B cell (primary cell): ENCODE measurements at regions not wholly inside any gene's neighbourhood (a gene's known extent, or its start where the extent isn't known, plus 50 kb on each side); places are given as distances from the start of the nearest gene placed in this dataset.
"Not testable (repeated sequence)": the region's sequence is repeated elsewhere in the genome, so short reads cannot be mapped to it uniquely, and the experiment has no call there.

Experiments
- ATAC-seq: fragments of 200-7000 bp; cut with Tn5 transposase; one replicate; pipeline ENCODE4 v1.10.0; 2021; ENCODE audit warnings: low read depth, mild to moderate bottlenecking, moderate number of reproducible peaks, moderate library complexity
- CTCF ChIA-PET: fragments of 350-600 bp; sonication (Branson Sonifier 250); formaldehyde crosslinking; loops from one replicate; lab custom pipeline; 2021; ENCODE audit warnings: antibody characterized with exemption, inconsistent platforms; lab: Charles Lee
- POLR2A ChIA-PET: fragments of 350-600 bp; sonication (Branson Sonifier 250); formaldehyde crosslinking; loops from one replicate; lab custom pipeline; 2021; ENCODE audit warnings: antibody characterized with exemption; lab: Charles Lee
- DNase-seq: peaks from one replicate; pipeline ENCODE4 v3.0.0; 2013
- H2AFZ ChIP-seq: 2 replicates; pipeline ENCODE4 v1.6.1; 2012; ENCODE audit warnings: mild to moderate bottlenecking, low read depth, low read length; ENCODE audit not compliant: insufficient read depth, poor library complexity, severe bottlenecking
- H3K27ac ChIP-seq, 2 donors: 1 replicate in 1 of 2; 2 replicates in 1 of 2; pipeline ENCODE4 v1.5.1; 2012 to 2013; ENCODE audit warnings: low read length in 2 of 2, mild to moderate bottlenecking in 2 of 2, moderate library complexity in 1 of 2
- H3K27me3 ChIP-seq, 4 experiments: fragments of 200-600 bp in 1 of 4; sonication (generic) in 1 of 4; replicated peaks in 1 of 4; 1 replicate in 2 of 4; 2 replicates in 2 of 4; pipeline versions ENCODE4 v1.6.1 to v1.7.0; 2013 to 2016; ENCODE audit warnings: low read length in 3 of 4, mild to moderate bottlenecking in 2 of 4, mixed read lengths in 1 of 4, moderate library complexity in 1 of 4; ENCODE audit not compliant: insufficient read depth in 4 of 4, control insufficient read depth in 3 of 4; ENCODE audit errors: control extremely low read depth in 1 of 4
- H3K36me3 ChIP-seq, 2 experiments: replicated peaks in 1 of 2; 1 replicate in 1 of 2; 2 replicates in 1 of 2; pipeline versions ENCODE4 v1.6.1 to v1.7.1; 2013; ENCODE audit warnings: low read length in 1 of 2; ENCODE audit not compliant: insufficient read depth in 2 of 2, control insufficient read depth in 1 of 2; ENCODE audit errors: control extremely low read depth in 1 of 2, extremely low read depth in 1 of 2
- H3K4me1 ChIP-seq, 2 donors: fragments of 200-600 bp in 1 of 2; sonication (generic) in 1 of 2; 1 replicate in 1 of 2; 2 replicates in 1 of 2; pipeline versions ENCODE4 v1.5.1 to v1.6.1; 2013 to 2017; ENCODE audit warnings: low read length in 2 of 2; ENCODE audit not compliant: control insufficient read depth in 2 of 2, insufficient read depth in 2 of 2
- H3K4me2 ChIP-seq: replicated peaks from 2 replicates; pipeline ENCODE3; 2012; ENCODE audit warnings: mild to moderate bottlenecking, low read depth, low read length; ENCODE audit not compliant: poor library complexity, severe bottlenecking
- H3K4me3 ChIP-seq, 5 experiments: fragments of 200-600 bp in 1 of 5; sonication (generic) in 1 of 5; 1 replicate in 3 of 5; 2 replicates in 2 of 5; pipeline versions ENCODE4 v1.5.1 to v1.7.0; 2011 to 2016; ENCODE audit warnings: low read length in 4 of 5, mild to moderate bottlenecking in 4 of 5, low read depth in 2 of 5, control low read depth in 1 of 5, moderate library complexity in 1 of 5; ENCODE audit not compliant: insufficient read depth in 1 of 5; ENCODE audit errors: control extremely low read depth in 1 of 5, extremely low read depth in 1 of 5
- H3K79me2 ChIP-seq: fragments of 200-600 bp; sonication (generic); one replicate; pipeline ENCODE4 v1.6.0; 2016; ENCODE audit warnings: low read length; ENCODE audit not compliant: control insufficient read depth, insufficient read depth
- H3K9ac ChIP-seq: fragments of 200-600 bp; sonication (generic); 2 replicates; pipeline ENCODE4 v1.6.1; 2017; ENCODE audit warnings: mild to moderate bottlenecking, low read length, moderate library complexity
- H3K9me3 ChIP-seq, 3 donors: one replicate each; pipeline versions ENCODE4 v1.6.1 to v1.7.1; 2013; ENCODE audit warnings: low read length in 2 of 3; ENCODE audit not compliant: control insufficient read depth in 2 of 3, insufficient read depth in 1 of 3; ENCODE audit errors: control extremely low read depth in 1 of 3
- H4K20me1 ChIP-seq: 2 replicates; pipeline ENCODE4 v1.6.0; 2012; ENCODE audit warnings: mild to moderate bottlenecking, low read length; ENCODE audit not compliant: insufficient read depth, control insufficient read depth, poor library complexity, severe bottlenecking
- H3K27ac Mint-ChIP-seq: one replicate; pipeline ENCODE4 v1.8.0; 2021; ENCODE audit warnings: mixed read lengths
- H3K27me3 Mint-ChIP-seq: one replicate; pipeline ENCODE4 v1.8.0; 2021; ENCODE audit warnings: mixed read lengths
- H3K4me1 Mint-ChIP-seq: one replicate; pipeline ENCODE4 v1.8.0; 2021; ENCODE audit warnings: mixed read lengths
- H3K4me3 Mint-ChIP-seq: one replicate; pipeline ENCODE4 v1.8.0; 2021; ENCODE audit warnings: mixed read lengths
- H3K9me3 Mint-ChIP-seq: one replicate; pipeline ENCODE4 v1.8.0; 2022; ENCODE audit warnings: mixed read lengths; ENCODE audit not compliant: insufficient read depth
- EZH2 ChIP-seq: IDR thresholded peaks from 2 replicates; pipeline ENCODE4 v1.6.1; 2012; ENCODE audit warnings: borderline replicate concordance, low read depth, mild to moderate bottlenecking, moderate library complexity, low read length; ENCODE audit not compliant: insufficient read depth, poor library complexity, severe bottlenecking
- WGBS: methylation state at CpG from one replicate; pipeline ENCODE4 v1.1.5; 2013; ENCODE audit warnings: missing lambda C conversion rate; ENCODE audit not compliant: insufficient coverage; 5-methylcytosine and 5-hydroxymethylcytosine counted together
- intact Hi-C: fragments of 100-400 bp; cut with micrococcal nuclease; formaldehyde crosslinking; loops from one replicate; pipeline ENCODE4 v1.10.0; 2022
- TF ChIP-seq, protein P1 (sequence below): fragments of 200-600 bp; IDR thresholded peaks from one replicate; pipeline ENCODE4 v1.8.0; 2022; ENCODE audit warnings: antibody characterized with exemption, mild to moderate bottlenecking

DNA sequence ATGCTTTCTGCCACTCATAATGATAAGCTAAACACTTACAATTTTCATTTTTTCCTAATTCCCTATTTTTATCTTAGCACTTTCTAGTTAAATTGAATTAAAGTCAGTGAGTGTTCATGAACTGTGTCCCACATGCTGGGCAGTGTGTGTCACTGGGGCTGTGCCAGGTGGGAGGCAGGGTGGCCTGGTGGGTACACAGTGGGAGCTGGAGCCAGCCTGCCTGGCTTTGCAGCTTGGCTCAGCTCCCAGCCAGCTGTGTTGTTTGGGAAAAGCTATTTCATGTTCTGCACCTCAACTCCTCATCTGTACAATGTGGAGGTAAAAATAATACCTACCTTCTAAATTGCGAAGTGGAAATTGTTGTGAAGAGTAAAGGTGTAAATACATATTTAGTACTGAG is 238.4 kb downstream of the PLA2G4A start:
- Histone ChIP-seq H3K9ac (no peak overlapping the region), H3K27me3 (no peaks in the 10 kb centered on the region), H3K4me2 (no peak overlapping the region), H3K4me1 (no peaks in the 10 kb centered on the region), H3K36me3 (no peaks in the 10 kb centered on the region), H4K20me1 (no peaks in the 10 kb centered on the region), H3K4me3 (no peak overlapping the region), H2AFZ (no peak overlapping the region), H3K27ac (no peak overlapping the region), H3K9me3 (no peaks in the 10 kb centered on the region), H3K79me2 (no peaks in the 10 kb centered on the region)
- H3K4me3 Mint-ChIP-seq = no peak overlapping the region
- DNase-seq = no peak
- ATAC-seq = no peak
- ChIA-PET CTCF (interaction anchor here (0.7 kb wide), 1 partner anchor 37 kb away, joined by 3 read pairs; no protein-coding TSS in a partner anchor), POLR2A (no interaction called here)
- no CpG with 5 or more reads among the region's 1 CpG for WGBS
- H3K27ac Mint-ChIP-seq = no peak overlapping the region
- no peaks in the 10 kb centered on the region for H3K9me3 Mint-ChIP-seq
- H3K4me1 Mint-ChIP-seq = no peaks in the 10 kb centered on the region
- TF ChIP-seq, protein P1, sequence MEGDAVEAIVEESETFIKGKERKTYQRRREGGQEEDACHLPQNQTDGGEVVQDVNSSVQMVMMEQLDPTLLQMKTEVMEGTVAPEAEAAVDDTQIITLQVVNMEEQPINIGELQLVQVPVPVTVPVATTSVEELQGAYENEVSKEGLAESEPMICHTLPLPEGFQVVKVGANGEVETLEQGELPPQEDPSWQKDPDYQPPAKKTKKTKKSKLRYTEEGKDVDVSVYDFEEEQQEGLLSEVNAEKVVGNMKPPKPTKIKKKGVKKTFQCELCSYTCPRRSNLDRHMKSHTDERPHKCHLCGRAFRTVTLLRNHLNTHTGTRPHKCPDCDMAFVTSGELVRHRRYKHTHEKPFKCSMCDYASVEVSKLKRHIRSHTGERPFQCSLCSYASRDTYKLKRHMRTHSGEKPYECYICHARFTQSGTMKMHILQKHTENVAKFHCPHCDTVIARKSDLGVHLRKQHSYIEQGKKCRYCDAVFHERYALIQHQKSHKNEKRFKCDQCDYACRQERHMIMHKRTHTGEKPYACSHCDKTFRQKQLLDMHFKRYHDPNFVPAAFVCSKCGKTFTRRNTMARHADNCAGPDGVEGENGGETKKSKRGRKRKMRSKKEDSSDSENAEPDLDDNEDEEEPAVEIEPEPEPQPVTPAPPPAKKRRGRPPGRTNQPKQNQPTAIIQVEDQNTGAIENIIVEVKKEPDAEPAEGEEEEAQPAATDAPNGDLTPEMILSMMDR = no peak
- H3K27me3 Mint-ChIP-seq = no peaks in the 10 kb centered on the region
- intact Hi-C loops = no loop called here

DNA sequence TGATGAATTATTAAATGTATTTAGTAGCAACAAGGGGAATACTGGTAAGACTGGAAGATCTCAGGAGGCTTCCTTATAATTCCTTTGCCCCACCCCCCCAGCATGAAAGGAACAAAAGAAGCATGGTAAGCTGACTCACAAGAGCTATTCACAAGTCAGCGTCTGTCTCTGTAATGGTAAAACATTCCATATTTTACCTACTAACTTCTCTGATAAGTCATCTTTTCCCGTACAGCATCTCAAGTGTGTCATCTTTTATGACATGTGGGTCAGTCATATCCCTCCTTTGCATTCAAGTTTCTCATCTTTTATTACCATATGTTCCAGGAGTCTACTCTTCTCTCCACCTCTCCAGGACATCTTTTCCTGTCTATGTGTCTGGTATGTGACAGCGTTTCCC is 241.3 kb downstream of the PLA2G4A start:
- ATAC-seq (no peak), DNase-seq (no peak)
- Histone ChIP-seq H3K27me3 (no peaks in the 10 kb centered on the region), H3K9me3 (peaks cover 0 to 7% (median 0%) of the 10 kb centered on the region in 3 donors), H2AFZ (no peak overlapping the region), H3K27ac (no peak overlapping the region), H3K9ac (no peak overlapping the region), H4K20me1 (no peaks in the 10 kb centered on the region), H3K36me3 (no peaks in the 10 kb centered on the region), H3K79me2 (no peaks in the 10 kb centered on the region), H3K4me1 (no peaks in the 10 kb centered on the region), H3K4me2 (no peak overlapping the region), H3K4me3 (no peak overlapping the region)
- ChIA-PET CTCF (no interaction called here), POLR2A (no interaction called here)
- H3K4me3 Mint-ChIP-seq = no peak overlapping the region
- no peaks in the 10 kb centered on the region for H3K9me3 Mint-ChIP-seq
- intact Hi-C loops = no loop called here
- no peaks in the 10 kb centered on the region for H3K27me3 Mint-ChIP-seq
- WGBS = 90% methylated on average over 1 of the region's 3 CpGs
- H3K4me1 Mint-ChIP-seq = no peaks in the 10 kb centered on the region
- no peak for TF ChIP-seq EZH2
- TF ChIP-seq, protein P1 = no peak
- H3K27ac Mint-ChIP-seq = no peak overlapping the region

DNA sequence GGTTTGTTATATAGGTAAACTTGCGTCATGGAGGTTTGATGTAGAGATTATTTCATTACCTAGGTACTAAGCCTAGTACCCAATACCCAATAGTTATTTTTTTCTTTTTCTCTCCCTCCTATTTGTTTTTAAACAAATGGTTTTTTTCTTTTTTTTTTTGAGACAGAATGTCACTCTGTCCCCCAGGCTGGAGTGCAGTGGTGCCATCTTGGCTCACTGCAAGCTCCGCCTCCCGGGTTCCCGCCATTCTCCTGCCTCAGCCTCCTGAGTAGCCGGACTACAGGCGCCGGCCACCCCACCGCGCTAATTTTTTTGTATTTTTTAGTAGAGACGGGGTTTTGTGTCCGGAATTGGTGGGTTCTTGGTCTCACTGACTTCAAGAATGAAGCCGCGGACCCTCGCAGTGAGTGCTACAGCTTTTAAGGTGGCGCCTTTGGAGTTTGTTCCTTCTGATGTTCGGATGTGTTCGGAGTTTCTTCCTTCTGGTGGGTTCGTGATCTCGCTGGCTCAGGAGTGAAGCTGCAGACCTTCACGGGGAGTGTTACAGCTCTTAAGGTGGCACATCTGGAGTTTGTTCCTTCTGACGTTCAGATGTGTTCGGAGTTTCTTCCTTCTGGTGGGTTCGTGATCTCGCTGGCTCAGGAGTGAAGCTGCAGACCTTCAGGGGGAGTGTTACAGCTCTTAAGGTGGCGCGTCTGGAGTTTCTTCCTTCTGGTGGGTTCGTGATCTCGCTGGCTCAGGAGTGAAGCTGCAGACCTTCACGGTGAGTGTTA is 243.7 kb downstream of the PLA2G4A start:
- H3K36me3 ChIP-seq, H3K9me3 Mint-ChIP-seq, H3K4me1 Mint-ChIP-seq, H3K79me2 ChIP-seq, H3K27me3 ChIP-seq, H4K20me1 ChIP-seq, H3K27me3 Mint-ChIP-seq, H3K4me1 ChIP-seq, H3K27ac ChIP-seq, POLR2A ChIA-PET, intact Hi-C loops, H3K9me3 ChIP-seq, CTCF ChIA-PET: not testable (repeated sequence)
- DNase-seq = peak; percentile 2
- peak; percentile 21 for ATAC-seq
- H3K4me2 ChIP-seq = peak overlapping the region; percentile 43
- H2AFZ ChIP-seq = peak overlapping the region; percentile 71
- peak overlapping the region; percentile 19 to 53 (median 28) for H3K4me3 ChIP-seq
- H3K27ac Mint-ChIP-seq = peak overlapping the region; percentile 54
- H3K9ac ChIP-seq = peak overlapping the region; percentile 42
- 59% methylated on average over 22 of the region's 29 CpGs for WGBS
- H3K4me3 Mint-ChIP-seq = peak overlapping the region; percentile 92
